Amygdala (tissue), 56 donors: ENCODE measurements at regions not wholly inside any gene's neighbourhood (a gene's known extent, or its start where the extent isn't known, plus 50 kb on each side); places are given as distances from the start of the nearest gene placed in this dataset.
"Not testable (repeated sequence)": the region's sequence is repeated elsewhere in the genome, so short reads cannot be mapped to it uniquely, and the experiment has no call there.

ENCODE experiments used
- DNase-seq, 56 donors: peaks; one replicate each; lab custom pipeline; 2025; lab: John Stamatoyannopoulos, UW

GRCh38 chr2:87446313-87446696 lies 301.6 kb upstream of the PLGLB2 start:
- not testable (repeated sequence) for DNase-seq

DNA sequence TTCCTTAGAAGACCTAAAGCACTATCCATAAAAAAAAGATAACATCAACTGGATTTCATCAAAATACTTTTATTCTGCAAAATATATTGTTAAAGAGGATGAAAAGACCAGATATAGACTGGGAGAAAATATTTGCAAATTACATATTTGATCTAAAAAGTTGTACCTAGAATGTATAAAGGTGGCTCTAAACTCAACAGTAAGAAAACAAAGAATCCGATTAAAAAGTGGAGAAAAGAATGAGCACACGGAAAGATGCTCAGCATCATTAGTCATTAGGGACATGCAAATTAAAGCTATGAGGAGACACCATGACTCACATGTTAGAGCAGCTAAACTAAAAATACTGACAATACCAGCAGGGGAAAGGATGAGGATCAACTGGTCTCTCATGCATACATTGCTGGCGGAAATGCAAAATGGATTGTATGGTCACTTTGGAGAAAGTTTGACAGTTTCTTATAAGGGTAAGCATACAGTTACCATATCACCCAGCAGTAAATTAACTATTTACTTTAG lies 298.4 kb upstream of the PLGLB2 start:
- DNase-seq, result not testable (repeated sequence)

DNA sequence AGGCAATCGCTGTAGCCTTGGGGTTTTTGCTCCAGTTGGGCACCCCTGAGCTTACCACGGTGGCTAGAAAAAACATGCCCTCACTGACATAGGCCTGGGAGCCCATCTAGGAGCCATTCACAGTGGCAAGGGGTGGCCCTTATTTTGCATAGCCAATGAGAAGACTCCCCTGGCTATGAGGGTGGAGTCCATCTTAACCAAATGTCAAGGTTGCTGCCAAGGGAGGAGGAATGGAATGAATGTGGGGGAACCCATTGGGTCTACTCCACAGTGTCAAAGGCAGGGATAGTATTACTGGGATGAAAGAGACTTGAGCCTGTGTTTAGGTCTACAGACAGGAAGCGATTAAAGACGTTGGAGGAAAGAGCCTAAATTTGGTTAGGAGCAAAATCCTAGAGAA lies 295.7 kb upstream of the PLGLB2 start:
- DNase-seq, result not testable (repeated sequence)

GRCh38 chr2:87452861-87453260 lies 295.0 kb upstream of the PLGLB2 start:
- DNase-seq, result not testable (repeated sequence)

DNA sequence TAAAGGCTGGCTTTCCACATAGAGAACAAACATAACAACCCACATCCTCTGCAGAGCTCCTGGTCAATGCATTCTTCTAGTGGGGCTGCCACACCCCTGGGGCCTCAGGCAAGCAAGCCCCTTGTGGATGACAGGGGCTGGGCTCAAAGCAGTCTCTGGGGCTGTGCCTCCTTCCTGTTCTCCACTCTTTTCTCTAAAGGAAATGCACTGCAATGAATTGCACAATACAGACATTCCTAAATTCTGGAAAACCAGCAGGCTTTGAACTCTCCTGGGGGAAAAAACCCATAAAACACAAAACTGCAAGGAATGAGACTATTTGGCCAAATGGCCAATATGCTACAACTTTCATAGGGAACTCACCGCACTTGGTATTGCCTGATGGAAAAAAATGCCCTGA lies 293.9 kb upstream of the PLGLB2 start:
- not testable (repeated sequence) for DNase-seq

DNA sequence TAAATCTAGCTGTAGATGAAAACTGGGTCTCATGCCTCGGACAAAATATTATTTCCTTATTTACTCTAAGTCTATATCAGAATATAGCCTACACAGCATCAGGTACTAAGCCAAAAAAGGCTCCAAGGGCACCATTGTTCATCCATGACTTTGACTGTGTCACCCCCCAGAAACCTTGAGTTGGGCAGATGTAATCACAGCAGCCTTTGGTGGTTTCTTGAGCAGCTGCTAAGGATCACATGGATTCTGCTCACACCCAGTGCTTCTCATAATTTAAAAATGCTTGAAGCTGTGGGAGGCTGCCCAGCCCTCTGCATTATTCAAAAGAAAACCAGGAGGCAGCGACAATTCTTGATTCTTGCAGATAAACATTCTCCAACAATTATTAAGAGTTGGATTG lies 293.5 kb upstream of the PLGLB2 start:
- DNase-seq, result not testable (repeated sequence)

DNA sequence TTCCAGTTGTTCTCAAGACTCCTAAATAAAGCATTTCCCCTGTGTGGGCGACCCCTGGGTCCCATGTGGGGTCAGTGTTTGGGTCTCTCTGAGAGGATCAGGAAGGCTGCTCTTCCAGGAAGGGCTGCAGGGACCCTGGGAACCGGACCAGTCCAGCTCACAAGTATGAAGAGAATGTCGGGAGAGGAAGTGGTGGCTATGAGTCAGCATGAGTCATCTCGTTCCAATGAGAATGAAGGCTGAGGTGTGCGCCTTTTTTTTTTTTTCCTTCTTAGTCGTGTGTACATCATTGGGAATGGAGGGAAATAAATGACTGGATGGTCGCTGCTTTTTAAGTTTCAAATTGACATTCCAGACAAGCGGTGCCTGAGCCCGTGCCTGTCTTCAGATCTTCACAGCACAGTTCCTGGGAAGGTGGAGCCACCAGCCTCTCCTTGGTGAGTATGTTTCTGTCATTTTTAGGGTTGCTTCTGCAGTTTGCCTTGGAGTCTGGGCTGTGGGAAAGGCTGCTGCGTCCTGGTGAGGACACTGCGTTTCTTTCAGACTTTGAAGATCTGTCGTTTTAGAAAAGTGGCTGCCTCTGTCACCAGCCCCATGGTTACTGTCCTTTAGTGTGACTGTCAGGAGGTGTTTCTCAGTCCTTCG lies 292.6 kb upstream of the PLGLB2 start:
- DNase-seq, result not testable (repeated sequence)

DNA sequence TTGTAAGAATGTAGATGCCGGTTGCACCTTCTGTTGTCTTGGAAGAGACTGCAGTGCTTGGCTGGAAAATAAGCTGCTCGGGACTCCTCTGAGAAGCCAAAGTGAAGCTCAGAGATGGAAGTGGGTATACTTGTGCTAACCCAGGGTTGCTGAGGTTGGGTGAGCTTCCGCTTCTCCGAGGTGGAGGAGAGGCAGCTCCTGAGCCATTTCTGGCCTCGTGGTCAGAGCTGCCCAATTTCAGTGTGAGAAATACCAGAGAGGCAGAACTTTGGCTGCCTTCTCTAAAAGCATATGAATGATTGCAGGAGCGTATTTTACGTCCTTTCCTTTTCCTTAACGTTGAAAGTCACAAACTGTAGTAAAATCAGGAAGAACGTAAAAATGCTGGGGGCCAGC lies 292.0 kb upstream of the PLGLB2 start:
- DNase-seq, result not testable (repeated sequence)

- not testable (repeated sequence) for DNase-seq
Observed at GRCh38 chr2:87456477-87457128, 291.3 kb upstream of the PLGLB2 start.

- DNase-seq, result not testable (repeated sequence)
Observed at GRCh38 chr2:87457129-87457499, 290.8 kb upstream of the PLGLB2 start.

DNA sequence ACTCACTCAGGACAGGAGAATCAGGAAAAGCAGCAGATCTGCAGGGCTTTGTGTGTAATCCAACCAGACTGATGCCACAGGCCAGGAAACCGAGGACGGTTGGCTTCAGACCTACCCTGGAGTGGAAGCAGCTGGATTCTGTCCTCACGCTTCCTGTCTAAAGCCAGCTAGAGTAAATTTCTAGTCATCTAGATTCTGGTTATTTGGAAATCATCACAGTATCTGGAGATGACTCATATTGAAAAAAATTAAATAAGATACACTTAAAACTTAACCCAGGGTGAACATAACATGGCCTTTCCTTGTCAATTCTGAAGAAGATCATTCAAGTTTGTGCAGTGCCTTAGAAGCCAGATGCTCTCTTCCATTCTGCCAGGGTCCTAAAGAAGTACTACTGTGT lies 288.9 kb upstream of the PLGLB2 start:
- not testable (repeated sequence) for DNase-seq

DNA sequence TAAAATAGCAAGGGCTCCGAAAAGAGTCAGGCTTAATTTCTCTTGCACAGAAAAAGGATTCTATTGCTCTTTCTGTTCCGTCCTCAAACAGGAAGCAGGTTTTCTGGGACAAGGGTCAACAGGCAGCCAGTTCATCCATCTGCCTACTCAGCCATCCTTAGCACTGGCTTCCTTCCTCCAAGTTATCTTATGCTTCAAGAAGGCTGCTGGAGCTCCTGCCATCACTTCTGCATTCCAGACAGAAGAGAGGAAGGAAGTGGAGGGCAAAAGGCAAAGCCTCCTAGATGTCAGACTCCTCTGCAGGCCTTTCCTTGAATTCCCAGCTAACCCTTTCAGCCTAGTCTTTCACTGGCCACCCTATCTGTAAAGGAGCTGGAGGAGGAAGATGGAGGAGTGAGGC lies 287.8 kb upstream of the PLGLB2 start:
- not testable (repeated sequence) for DNase-seq

- not testable (repeated sequence) for DNase-seq
Observed at GRCh38 chr2:87460662-87461061, 287.2 kb upstream of the PLGLB2 start.

DNA sequence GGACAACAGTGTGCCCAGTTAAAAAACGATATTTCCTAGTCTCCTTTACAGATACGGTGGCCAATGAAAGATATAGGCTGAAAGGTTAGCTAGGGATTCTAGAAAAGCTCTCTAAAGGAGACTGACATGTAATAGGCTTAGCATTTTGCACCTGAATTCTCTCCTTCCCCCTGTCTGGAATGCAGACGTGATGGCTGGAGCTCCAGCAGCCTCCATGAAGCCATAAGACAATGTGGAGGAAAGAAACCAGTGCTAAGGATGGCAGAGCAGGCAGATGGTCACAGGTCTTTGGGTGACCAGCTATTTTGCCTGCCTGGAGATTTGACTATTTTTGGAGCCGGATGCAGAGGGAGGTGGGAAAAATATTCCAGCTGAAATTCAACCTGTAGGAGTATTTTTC lies 286.2 kb upstream of the PLGLB2 start:
- not testable (repeated sequence) for DNase-seq

DNA sequence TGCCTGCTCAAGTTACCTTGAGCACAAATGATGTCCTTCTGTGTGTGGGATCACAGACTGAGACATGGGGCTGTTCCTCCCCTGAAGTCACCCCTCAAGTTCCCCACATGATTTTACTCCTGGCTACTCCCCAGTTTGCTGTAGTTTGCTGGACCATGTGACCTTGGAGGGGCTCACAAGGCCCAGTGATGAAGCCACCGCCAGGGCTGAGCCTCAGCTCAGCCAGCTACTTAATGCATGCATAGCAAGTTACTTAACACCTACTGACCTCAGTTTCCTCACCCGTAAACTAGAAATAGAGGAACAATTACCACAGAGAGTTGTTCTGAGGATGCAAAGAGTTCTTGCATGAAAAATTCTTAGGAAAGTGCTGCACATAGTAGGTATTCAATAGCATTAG lies 283.7 kb upstream of the PLGLB2 start:
- DNase-seq, result not testable (repeated sequence)

GRCh38 chr2:87465730-87466129 lies 282.2 kb upstream of the PLGLB2 start:
- not testable (repeated sequence) for DNase-seq

GRCh38 chr2:87466591-87467120 lies 281.2 kb upstream of the PLGLB2 start:
- DNase-seq, result not testable (repeated sequence)

- not testable (repeated sequence) for DNase-seq
Observed at GRCh38 chr2:87468429-87468981, 279.4 kb upstream of the PLGLB2 start.

DNA sequence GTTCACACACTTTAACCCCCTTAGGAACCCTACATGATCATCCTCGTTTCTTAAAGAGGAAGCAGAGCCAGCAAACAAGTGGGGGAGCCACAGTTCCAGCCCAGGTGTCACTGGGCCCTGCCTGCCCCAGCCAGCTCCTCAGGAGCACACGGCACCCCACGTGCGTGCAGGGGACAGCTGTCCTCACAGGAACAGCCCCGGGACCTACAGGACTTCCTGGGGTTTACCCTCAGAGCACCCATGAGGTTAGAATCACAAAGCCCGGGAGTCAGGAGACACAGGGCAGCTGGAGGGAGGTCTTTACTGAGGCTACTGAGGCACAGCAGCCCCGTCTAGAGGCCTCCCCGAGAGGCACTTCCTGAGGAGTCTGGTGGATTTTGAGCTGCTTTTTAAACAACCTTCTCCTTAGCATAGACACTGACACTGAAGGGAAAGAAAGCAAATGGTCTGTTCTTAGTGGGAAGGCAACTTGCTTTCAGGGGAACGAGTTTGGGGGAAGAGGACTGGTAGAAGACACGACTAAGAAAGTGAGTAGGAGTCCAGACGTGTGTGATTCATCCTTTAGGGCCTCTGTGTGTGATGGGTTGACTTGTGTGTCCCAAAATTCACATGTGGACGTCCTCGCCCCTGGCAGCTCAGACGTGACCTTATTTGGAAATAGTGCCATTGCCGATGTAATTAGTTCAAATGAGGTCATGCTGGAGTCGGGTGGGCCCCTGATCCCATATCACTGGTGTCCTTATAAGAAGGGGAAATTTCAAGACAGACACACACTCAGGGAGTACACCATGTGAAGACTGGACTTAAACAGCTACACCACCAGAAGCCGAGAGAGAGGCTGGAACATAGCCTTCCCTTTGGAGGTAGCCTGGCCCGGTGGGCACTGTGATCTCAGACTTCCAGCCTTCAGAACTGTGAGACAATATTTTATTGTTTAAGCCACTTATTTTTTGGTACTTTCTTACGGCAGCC lies 278.4 kb upstream of the PLGLB2 start:
- not testable (repeated sequence) for DNase-seq
